Pons (tissue), 1 donor: ENCODE measurements at regions not wholly inside any gene's neighbourhood (a gene's known extent, or its start where the extent isn't known, plus 50 kb on each side); places are given as distances from the start of the nearest gene placed in this dataset.

Source experiments
- DNase-seq: peaks from one replicate; pipeline ENCODE4 v3.0.0-alpha.2; 2016; ENCODE audit warnings: low spot score

DNA sequence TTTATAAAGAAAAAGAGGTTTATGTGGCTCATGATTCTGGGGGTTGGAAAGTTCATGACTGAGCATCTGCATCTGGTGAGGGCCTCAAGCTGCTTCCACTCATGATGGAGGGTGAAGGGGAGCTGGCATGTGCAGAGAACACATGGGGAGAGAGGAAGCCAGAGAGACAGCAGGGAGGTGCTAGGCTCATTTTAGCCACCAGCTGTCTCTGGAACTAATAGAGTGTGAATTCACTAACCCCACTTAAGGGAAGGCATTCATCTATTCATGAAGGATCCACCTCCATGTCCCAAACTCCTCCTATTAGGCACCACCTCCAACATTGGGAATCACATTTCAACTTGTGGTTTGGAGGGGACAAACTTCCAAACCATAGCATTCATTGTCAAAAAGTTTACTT lies 137.3 kb upstream of the PMEPA1 start:
- DNase-seq: no peak

DNA sequence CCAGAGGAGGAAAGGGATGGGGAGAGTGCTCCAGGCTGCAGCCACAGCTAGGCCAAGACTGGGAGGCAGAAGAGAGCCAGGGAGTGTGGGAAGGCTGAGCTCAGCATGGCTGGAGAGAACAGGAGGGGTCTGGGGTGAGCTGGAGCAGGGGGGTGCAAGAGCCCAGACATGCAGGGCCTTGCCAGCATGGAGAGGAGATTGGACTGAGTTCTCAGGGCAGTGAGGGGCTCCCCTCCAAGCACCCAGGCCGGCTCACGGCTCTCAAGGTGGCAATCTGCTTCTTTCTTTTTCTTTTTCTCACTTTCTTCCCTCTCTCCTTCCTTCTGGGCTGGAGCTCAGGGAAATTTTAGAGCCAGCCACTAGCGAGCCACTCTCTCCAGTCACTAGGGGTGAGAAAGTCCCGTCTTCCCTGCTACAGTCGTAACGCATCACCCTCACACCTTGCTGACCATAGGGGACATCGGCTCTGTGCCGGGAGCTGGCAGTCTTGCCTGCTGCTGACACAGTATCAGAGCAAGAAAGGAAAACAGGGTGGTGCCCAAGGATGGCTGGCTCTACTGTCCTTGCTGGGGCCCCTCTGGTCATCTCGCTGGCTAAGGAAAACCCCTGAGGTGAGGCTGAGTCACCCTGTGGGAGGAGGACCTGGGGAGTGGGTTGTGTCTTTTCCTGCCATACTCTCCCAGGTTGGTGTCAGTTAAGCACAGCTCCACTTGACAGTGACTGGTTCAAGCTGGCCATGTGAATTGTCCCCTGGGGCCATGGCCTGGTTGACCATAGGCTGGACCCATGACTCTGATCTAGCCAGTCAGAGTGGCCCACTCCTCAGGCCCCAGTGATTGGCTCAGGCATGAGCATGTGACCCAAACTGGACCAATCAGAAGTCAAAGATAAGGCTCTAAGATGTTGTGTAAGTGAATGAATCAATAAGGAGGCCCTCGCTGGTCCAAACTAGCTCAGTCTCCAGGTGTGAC lies 135.1 kb upstream of the PMEPA1 start:
- DNase-seq: no peak

DNA sequence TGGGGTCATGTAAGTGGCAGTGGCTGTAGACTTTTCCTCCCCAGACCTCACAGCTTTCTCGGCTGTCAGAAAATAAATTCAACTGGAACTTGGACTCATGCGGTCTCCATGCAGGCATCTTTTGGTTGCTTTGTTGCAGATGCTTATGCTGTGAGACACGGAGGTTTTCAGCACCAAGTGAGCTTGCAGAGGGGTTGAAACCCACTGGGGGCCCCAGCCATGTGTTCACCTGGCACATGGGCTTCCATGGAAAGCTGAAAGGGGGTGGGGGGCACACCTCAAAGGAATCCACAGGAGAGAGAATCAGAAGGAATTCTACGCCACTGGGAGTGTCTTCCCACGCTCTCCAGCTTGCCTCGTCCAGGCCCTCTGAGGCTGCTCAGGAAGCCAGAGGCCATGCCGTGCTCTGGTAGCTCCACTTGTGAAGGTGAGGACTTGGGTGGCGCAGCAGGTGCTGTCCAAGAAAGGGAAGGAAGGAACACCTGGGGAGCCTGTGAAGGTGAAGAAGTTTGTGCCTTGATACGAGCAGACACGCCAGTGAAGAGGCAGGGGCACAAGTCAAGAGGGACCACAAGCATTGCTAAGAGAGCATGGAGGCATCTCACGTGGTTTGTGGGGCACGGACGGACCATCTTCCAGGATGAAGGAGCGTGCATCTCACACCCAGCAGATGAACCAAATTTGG lies 134.3 kb upstream of the PMEPA1 start:
- DNase-seq: no peak

DNA sequence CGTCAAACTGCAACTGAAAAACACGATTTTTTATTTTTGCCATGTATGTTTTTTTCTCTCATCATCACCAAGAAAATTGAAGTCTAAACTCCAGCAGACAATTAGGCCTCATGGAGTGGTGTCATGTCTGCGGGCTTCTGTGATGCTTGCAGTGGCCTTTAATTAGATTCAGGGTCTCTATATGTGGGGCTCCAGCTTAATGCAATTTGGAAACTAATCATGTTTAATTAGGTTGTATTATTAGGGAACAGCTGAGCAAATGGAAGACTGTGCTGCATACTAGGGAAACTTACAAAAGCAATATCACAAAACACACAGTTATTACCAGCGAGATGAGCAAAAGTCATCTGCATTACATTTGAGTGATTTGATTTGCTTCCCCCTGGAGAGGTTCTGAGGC lies 132.9 kb upstream of the PMEPA1 start:
- no peak for DNase-seq

DNA sequence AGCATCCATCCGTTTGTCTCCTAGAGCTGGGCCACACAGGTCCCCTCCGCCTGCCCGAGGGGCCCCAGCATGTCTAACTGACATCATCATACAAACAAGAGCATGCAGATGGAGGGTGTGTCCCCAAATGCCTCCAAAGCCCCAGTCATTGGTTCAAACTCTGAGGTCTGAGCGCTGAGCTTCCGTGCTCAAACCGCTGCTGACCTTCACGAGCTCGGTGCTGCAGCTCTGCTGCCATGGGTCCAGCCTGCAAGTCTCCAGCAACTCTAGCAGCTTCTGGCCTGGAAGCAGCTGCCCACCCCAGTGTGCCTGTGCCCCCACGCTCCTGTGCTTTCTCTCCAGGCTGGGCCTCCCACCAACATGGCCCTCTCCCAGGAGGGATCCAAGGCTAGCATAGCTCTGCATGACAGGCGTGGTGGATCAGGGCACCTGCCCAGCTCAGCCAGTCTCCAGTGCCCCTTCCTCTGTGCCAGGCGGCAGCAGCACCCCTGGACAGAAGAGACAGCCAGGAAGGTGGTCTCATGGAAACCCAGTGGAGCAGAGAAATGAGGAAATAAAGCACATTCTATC lies 131.6 kb upstream of the PMEPA1 start:
- DNase-seq: no peak

DNA sequence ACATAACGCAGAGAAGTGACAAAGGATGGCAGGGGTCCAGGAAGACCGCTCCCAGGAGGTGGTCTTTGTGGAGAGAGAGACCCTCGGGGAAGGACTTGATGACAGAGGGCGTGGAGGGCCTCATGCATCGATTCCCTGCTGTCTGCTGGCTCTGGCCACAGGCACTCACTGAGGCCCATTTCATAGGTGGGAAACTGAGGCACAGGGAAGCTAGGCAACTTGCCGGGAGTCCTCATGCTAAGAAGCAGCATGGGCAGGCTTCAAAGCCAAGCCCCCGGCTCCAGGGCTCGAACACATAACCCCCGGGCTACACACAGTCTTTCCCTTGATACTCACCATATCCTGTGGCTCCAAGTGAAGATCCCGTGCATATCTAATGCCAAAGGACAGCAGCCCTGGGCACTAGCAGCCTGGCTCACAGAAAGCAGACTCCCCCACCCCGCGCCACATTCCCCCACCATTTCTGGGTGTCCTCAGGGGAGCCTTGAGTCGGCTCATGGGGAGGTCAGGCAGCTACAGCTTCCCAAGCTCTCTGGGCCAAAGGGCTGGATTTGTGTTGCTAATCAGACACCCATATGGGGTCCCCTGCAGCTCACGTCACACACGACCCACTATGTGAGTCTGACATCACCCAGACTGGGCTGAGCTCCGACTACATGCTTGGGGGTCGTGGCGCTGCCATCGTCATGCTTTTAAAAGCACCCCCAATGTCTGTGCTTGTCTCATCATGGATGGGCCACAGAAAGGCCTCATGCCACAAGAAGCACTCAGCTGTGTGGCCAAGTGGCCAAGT lies 130.9 kb upstream of the PMEPA1 start:
- DNase-seq: no peak

DNA sequence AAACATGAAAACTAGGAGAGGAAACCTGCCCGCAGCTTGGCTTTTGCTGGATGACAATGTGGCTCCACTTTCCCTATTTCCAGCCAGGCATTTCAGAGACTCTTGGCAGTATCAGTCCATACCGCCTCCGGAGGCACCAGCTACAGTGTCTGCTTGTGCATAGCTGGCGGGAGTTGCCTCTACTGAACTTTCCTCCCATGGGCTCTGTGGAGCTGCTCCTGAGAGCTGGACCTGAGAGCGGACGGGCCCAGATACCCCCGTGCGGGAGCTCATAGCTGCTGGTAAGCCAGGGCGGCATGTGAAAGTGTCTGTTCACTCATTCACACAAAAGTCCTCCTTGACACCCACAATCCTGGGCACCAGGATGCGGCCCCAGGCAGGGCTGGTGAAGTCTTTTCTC lies 130.3 kb upstream of the PMEPA1 start:
- DNase-seq: no peak

DNA sequence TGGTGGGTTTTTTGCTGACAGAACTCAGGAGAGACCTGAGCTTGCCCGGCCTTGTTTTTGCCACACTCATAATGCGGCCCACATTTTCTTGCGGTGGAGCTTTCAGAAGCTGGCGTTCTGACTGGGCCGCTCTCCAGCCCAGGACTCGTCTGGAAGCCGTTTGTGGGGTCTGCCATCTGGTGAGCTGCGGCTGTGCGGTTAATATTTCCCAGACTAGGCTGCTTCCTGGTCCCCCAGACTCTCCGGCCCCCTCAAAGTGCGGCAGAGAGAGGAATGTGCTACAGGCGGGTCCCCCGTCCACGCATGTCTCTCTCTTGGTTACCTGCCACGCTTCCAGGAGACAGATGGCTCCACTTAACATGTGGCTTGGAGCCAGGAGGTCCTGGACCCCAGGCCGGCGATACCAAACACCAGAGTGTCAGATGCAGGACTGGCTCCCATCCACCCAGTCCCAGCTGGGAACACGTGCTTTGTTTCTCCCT lies 128.9 kb upstream of the PMEPA1 start:
- no peak for DNase-seq

DNA sequence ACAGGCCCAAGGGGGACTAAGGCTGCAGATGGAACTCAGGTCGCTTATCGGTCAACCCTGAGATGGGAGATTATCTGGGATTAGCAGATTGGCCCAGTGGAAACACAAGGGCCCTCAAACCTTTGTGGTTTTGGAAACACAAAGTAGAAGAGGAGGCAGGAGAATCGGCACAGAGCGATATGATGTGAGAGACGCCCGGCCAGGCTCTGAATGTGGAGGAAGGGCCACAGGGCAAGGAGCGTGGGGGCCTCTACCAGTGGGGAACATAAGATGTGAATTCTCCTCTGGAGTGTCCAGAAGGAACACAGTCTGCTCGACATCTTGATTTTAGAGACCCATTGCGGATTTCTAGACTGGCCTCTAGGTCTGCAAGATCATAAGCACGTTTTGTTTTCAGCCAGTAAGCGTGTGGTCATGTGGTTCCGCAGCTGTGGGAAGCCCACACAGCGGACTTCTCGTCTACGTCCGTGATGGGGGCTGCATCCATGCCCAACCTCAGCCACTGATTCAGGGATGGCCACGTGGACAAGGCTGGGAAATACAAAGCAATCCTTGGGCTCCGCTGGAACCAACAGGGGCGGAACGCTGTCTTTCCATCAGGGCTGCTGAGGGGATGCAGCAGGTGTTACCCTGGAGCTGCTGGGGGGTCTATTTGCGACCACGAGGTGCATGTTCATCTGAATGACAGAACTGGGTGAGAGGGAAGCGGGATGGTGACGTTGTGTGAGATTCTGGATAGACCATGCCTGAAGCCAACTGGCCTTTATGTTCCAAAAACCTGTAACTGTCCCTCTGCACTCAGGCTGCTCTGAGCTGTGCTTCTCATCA lies 127.6 kb upstream of the PMEPA1 start:
- no peak for DNase-seq

DNA sequence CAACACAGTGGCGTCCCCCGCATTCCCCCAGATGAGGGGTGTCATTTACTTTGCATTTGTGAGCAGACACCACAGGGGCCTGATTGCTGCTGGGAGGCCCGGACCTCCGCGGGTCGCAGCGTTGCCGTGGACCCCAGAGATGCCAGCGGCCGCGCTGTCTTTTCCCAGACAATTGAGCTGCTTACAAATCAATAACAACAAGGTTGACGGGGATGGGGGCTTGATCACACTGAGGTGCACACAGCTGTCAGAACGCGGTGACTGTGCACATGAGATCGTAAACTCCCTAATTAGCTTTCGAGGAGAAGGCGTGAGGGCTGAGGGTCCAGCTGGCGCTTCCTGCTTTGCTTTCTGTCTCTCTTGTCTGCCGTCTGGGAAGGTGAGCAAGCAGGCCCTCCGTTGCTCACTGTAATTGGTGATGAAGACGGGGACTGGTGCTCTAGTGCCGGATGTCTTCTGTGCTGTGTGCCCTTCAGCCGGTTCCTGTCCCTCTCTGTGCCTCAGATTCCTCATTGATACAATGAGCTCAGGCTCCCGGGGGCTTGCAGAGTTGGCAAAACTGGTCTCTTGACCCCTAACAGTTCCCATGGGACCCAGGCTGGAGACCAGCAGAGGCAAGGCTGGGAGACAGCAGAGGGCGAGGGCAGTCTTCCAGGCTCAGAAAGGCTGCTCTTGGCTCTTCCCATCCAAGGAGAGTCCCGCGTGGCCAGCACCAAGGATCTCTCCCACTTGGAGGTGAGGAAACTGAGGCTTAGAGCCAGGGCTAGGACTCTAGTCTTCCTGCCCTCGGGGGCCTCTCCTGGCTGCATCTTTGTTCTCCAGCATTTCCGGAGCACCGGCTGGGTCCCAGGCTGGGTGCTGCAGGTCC lies 126.0 kb upstream of the PMEPA1 start:
- no peak for DNase-seq

DNA sequence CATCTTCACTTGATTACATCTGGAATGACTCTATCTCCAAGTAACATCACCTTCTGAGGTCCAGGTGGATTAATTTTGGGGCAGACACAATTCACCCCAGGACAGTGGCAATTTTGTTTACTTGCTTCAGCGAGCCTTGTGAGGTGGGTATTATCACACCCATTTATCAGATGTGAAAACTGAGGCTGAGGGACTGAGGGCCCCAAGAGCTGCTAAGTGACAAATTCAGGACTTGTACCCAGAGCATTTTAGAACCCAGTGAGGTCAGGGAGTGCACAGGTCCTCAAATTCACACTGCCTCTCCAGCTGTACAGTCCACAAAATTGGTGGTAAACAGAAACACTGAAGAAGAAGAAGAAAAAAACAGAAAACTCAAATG lies 125.2 kb upstream of the PMEPA1 start:
- no peak for DNase-seq

DNA sequence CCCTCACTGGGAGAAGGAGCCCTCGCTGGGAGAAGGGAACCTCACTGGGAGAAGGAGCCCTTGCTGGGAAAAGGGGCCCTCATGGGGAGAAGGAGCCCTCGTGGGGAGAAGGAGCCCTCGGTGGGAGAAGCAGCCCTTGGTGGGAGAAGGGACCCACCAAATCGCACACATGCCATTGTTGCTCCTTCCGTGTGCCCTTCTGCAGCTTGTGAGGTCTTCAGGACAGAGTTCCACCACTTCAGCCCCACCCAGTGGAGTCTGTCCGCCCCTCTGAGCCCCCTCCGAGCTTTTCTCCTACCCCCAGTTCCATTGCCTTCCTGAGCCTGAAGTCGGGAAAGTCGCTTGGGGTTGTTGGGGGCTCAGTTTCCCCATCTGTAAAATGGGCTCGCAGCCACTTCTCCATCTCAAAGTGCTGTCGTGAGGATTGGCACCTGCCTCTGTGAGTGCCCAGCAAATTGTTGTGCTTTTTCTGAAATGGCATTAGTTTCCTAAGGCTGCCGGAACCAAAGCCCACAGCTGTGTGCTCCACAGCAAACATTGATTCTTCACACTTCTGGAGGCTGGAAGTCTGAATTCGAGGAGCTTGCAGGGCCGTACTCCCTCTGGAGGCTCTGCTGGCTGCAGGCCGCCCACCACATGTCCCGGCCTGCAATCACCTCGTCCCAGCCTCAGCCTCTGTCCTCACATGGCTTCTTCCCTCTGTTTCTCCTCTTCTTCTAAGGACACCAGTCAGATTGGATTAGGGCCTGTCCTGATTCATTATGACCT lies 124.7 kb upstream of the PMEPA1 start:
- DNase-seq: no peak

DNA sequence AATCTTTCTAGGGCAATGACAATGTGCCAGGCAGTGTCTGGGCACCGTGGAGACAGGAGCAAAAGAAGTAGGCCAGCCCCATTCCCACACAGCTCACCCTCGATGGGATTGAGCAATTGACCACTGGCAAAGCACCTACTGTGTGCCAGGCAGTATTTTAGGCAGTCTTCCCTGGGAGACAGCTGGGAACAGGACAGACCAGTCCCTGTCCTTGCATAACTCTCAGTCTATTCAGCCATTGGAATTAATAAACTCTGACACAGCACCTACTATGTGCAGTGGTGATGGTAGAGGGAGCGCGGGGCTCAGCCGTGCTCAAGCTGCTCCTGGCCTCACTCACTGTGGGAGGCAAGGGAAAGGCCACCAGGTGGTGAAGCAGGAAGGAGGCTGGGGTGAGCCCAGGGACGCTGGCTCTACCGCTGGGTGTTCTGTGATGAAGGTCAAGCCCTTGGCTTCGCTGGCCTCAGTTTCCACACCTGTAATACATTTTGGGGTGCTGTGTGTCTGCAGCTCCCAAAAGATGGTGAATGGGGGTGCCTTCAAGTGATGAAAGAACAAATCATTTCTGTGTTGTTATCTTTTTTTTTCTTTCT lies 122.3 kb upstream of the PMEPA1 start:
- DNase-seq: no peak

DNA sequence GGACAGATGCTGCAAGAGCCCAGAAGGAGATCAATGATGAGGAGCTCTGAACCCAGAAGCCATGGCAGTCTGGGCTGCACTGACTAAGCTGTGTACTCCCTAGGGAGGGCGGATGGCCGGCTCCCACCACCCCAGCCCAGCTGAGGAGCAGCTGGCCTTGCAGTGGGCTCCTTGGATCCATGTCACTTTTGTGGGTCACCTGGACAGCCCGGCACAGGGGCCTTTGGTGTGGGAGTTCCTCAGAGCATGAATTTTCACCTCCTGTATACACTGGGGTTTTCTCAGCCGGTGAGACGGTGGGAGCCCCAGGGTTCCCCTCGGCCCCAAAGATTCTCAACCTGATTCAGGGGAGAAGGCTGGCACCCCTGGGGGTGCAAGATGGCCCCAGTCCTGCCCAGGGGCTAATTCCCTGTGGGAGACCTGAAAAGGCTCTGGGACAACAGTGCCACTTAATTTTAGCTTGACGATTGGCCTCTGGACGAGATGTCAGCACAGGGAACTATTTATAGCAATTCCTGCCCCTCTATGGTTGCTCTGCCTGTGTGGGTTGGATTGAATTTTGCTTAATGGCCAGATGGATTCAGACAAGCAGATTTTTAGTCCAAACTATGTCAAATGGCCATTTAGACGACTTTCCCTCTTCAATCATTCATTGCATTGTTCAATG lies 121.6 kb upstream of the PMEPA1 start:
- peak; percentile 15 for DNase-seq

DNA sequence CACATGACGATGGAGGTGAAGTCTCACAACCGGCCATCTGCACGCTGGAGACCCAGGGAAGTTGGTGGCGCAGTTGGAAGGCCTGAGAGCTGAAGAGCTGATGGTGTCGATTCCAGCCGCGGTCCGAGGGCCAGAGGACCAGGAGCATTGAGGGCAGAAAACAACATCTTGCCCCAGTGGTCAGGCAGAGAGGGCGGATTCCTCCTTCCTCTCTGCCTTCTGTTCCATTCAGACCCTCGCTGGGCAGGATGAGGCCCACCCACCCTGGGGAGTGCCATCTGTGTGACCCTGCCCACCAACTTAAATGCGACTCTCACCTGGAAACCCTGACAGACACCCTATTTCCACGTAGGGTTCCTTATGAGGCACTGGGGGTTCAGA lies 120.7 kb upstream of the PMEPA1 start:
- no peak for DNase-seq

DNA sequence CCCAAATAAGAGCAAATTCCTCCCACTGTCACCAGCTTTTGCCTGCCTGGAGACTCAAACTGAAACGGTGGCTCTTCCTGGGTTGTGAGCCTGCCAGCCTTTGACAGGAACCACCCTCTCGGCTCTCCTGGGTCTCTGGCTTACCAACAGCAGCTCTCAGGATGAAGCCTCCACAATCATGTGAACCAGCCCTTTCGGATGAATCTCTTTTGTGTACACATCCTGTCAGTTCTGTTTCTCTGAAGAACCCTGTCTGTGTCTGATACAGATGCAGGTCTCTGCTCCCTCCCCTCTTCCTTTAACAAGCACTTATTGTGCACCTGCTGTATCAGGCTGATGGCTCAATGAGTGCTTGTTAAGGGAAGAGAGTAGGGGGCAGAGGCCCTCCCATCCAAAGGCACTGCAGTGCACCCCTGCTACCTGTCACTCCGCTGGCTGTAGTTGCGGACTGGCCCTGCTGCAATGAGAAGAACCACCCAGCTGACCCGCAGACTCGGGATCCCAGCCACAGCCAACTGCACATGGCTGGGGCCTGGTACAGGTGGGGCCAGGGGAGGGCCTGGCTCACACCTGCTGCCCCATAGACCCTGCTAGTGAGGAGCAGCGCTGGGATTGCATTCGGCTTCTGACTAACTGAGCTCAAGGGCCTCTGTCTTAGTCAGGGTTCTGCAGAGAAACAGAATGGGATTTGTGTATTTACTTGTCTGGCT lies 120.1 kb upstream of the PMEPA1 start:
- no peak for DNase-seq

DNA sequence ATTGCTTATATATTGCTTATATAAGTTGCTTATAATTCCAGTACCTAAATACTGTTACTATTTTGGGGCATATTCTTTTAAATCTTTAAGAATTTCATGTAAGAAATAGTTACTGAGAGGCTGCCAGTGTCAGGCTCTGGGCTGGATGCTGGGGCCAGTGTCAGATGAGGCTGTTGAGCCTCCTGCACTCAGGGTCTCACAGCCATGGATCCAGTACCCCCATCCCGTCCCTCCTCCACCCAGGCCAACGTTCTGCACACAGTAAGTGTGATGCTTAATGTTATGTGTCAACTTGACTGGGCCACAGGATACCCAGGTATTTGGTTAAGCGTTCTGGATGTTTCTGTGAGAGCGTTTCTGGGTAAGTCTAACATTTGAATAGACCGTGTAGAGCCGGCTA lies 119.5 kb upstream of the PMEPA1 start:
- DNase-seq: no peak

DNA sequence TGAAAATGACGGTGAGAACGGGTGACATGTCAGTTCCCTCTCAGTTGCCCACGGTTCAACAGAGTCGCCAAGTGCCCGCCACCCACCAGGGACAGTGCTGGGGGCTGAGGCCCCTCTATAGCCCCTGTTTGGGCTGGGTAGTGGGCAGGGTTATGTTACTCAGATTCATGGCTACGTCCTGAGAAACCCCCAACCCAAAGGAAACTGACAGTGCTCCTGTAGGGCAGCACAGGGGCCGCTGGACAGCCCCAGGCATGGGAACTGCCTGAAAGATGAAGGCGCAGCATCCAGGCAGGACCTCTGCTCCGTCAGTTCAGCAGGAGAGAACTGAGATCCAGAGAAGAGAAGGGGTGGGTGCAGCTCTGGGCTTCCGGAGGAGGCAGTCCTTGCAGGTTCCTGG lies 118.9 kb upstream of the PMEPA1 start:
- no peak for DNase-seq
